ENCODE measurements at regions not wholly inside any gene's neighbourhood (a gene's known extent, or its start where the extent isn't known, plus 50 kb on each side); places are given as distances from the start of the nearest gene placed in this dataset.

DNA sequence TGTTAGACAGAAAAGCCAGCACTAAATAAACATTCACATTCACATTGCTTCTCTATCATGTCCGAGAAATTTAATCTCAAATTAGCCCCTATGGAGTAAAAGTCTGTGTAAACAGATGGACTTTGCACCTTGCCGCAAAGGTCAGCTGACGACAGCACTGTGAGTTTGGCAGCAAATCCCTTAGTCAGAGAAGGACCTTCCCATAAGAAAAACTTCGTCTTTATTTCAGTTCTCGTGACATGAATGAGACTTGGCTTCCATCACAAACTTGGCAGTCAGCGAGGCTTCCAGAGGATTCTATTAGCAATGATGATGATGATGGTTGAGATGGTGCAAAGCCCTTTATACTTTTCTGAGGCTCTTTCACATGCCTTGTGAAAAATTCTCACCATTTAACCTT, 133.7 kb upstream of the IFNGR1 start:
- H3K27me3 Mint-ChIP-seq = no peaks in the 10 kb centered on the region
- H3K27ac Mint-ChIP-seq = no peak overlapping the region
- no peak overlapping the region for H3K4me3 Mint-ChIP-seq
- H3K4me1 Mint-ChIP-seq (ENCODE audit: low read depth) = peaks cover 15% of the 10 kb centered on the region
- H3K9me3 Mint-ChIP-seq = no peaks in the 10 kb centered on the region
- H3K36me3 Mint-ChIP-seq (ENCODE audit: low read depth) = no peaks in the 10 kb centered on the region

DNA sequence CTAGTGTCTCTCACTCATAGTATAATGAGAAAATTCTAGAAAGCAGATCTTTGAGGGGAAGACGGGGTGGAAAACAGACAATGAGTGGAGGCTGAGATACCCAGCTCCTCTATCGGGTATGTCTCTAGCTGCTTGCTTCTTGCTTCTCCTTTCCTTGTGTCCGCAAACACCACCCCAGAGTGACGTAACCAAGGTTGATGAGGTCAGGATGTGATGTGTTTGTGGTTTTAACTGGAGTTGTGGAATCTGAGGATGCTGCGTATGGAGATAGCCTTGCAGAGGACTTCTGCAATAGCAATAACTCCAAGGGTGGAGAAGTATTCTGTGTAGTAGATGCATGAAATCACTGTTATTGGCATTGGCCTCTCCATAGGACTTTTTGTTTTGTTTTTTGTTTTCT, 132.7 kb upstream of the IFNGR1 start:
- H3K4me3 Mint-ChIP-seq = no peak overlapping the region
- no peaks in the 10 kb centered on the region for H3K9me3 Mint-ChIP-seq
- H3K27me3 Mint-ChIP-seq = no peaks in the 10 kb centered on the region
- peaks cover 15% of the 10 kb centered on the region for H3K4me1 Mint-ChIP-seq (ENCODE audit: low read depth)
- no peaks in the 10 kb centered on the region for H3K36me3 Mint-ChIP-seq (ENCODE audit: low read depth)
- H3K27ac Mint-ChIP-seq = no peak overlapping the region

DNA sequence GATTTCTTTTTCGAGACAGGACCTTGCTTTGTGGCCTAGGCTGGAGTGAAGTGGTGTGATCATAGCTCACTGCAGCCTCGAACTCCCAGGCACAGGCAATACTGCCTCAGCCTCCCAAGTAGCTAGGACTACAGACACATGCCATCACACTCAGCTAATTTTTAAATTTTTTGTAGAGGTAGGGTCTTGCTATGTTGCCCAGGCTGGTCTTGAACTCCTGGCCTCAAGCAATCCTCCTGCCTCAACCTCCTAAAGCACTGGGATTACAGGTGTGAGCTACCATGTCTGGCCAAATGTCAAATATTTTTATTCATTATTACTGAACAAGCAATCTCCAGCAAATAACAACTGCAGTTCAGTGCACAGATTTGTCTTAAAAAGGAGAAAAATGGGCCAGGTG, 131.7 kb upstream of the IFNGR1 start:
- no peaks in the 10 kb centered on the region for H3K9me3 Mint-ChIP-seq
- no peaks in the 10 kb centered on the region for H3K36me3 Mint-ChIP-seq (ENCODE audit: low read depth)
- no peak overlapping the region for H3K27ac Mint-ChIP-seq
- no peaks in the 10 kb centered on the region for H3K27me3 Mint-ChIP-seq
- H3K4me1 Mint-ChIP-seq (ENCODE audit: low read depth) = peaks cover 15% of the 10 kb centered on the region
- no peak overlapping the region for H3K4me3 Mint-ChIP-seq

DNA sequence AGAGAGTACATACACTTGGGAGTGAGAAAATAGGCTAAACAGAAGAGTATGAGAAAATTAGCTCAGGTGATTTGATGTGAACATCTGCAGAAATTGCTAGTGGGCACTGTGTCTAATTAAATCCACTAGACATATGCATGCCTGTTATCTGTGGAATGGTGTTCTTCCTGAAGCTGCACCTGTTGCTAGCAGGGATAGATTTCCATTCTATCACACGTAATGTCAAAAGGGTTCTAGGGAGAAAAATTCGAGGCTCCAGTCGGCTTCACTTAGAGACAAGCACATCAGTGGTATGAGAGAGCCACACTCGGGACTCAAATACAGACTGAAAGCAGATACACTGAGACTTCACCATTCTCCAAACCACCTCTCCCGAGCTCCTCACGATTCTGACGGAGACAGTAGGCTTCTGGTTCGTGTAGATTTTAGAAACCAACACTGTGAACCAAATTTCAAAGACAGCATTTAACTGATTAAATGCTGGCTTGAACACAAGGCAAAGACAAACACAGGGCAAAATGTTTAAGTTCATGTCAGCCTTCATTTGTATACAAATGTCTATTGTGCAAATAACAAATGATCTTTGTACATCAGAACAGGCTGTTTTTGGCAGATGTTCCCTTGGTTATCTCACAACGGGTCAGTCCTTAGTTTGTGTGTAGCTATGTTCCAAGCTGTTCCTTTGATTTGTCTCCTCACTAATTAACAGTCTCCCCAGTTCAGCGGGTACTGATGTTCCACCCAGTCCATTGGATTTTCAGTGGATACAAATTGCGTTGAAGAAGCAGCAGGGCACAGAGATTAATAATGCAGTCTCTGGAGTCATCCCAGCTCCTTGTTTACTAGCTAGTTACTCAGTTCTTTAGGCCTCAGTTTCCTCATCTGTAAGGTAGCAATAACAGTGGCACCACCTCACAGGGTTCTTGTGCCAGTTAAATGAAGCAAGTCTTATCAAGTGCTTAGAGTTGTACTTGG, 131.0 kb upstream of the IFNGR1 start:
- Mint-ChIP-seq H3K27ac (no peak overlapping the region), H3K9me3 (no peaks in the 10 kb centered on the region), H3K27me3 (no peaks in the 10 kb centered on the region)

DNA sequence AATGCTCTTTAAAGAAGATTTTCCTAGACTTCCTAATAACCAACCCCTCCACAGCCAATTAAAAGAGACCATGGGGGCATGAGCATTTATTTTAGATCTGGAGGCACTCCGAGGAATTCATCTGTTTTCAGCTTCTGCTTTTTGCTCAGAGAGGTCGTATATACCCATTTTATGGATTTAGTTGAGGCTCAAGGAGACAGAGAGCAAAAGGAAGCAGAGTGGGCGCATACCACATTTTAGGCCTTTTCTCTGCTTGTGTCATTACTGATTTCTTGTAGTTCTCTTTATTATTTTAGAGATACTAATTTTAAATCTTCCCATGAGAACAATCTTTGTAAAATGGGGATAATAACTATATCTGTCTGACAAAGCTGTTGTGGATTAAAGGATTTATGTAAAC, 129.6 kb upstream of the IFNGR1 start:
- Mint-ChIP-seq H3K27me3 (no peaks in the 10 kb centered on the region), H3K4me3 (no peak overlapping the region), H3K9me3 (no peaks in the 10 kb centered on the region), H3K36me3 (ENCODE audit: low read depth) (no peaks in the 10 kb centered on the region), H3K27ac (no peak overlapping the region), H3K4me1 (ENCODE audit: low read depth) (peaks cover 10% of the 10 kb centered on the region)

More for the DNA sequence above, 131.0 kb upstream of the IFNGR1 start:
- Mint-ChIP-seq H3K4me3 (no peak overlapping the region), H3K4me1 (ENCODE audit: low read depth) (peaks cover 15% of the 10 kb centered on the region), H3K36me3 (ENCODE audit: low read depth) (no peaks in the 10 kb centered on the region)

DNA sequence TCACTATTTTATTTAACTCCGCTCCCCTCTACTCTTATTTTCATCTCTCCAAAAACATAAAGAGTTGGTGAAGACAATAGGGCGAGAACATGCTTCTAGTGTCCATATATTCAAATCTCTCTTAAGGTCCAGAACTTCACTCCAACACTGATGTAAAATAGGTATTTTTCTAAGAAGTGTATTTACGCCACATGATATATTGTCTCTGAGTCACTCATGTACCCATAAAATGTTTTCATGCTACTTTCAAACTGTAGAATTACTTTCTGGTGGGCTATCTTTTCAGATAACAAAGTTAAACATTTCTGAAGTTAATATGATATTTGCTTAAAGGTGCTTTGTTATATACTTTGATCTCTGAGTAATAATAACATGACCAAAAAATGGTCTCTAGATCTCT, 124.1 kb upstream of the IFNGR1 start:
- Mint-ChIP-seq H3K4me1 (ENCODE audit: low read depth) (peaks cover 14% of the 10 kb centered on the region), H3K4me3 (peak overlapping the region; percentile 76), H3K27ac (no peak overlapping the region), H3K9me3 (no peaks in the 10 kb centered on the region), H3K27me3 (no peaks in the 10 kb centered on the region), H3K36me3 (ENCODE audit: low read depth) (no peaks in the 10 kb centered on the region)

DNA sequence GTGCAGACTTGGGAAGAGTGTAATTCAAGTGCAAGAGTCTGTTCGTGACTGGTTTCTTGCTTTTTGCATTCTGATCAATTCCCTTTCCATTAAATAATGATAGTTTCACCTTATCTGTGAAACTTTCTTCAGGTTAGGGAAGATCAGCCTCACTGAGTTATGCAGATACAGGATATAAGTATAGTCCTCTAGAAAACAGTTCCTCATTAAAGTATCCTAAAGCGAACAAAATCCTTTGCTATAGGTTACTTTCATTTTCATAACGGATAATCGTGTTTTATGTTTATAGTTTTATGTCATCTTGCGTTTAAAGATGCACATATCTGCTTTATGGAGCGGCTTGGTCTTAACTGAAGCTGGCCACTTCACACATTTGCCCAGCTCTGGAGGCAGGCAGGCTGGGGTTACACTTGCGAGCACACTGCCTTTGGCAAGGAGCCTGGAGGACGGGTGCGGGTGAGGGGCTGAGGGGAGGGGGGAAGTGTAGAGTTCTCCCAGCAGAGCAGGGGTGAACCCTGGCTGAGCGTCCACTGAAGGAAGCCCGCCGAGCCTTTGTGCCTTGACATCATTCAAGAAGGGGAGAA, 123.5 kb upstream of the IFNGR1 start:
- Mint-ChIP-seq H3K4me3 (peak overlapping the region; percentile 76), H3K4me1 (ENCODE audit: low read depth) (peaks cover 14% of the 10 kb centered on the region), H3K9me3 (no peaks in the 10 kb centered on the region), H3K27ac (peak overlapping the region; percentile 49), H3K27me3 (no peaks in the 10 kb centered on the region), H3K36me3 (ENCODE audit: low read depth) (no peaks in the 10 kb centered on the region)

DNA sequence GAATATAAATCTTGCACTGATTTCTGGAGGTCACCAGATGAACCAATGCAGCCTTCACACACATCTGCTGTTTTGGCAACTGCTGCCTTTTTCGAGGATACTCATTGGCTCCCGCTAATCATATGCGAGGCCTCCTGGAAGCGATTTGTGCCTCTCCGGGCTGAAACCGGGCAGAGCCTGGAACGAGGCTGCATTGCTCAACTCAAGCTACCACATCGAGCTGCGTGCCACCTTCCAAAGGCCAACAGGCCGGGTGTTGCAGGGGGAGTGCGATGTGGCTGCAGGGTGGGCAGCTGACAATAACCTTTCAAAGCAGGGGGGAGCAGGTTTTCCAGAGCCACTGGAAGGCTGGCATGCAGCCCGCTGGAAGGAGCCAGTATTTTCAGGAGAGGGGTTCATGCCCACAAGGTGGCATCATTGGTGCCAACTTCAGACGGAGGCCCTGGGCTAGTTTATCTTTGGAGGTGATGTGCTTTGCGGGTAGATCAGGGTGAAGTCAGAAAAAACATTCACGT, 122.6 kb upstream of the IFNGR1 start:
- no peaks in the 10 kb centered on the region for H3K9me3 Mint-ChIP-seq
- no peaks in the 10 kb centered on the region for H3K36me3 Mint-ChIP-seq (ENCODE audit: low read depth)
- H3K4me1 Mint-ChIP-seq (ENCODE audit: low read depth) = peaks cover 14% of the 10 kb centered on the region
- H3K27ac Mint-ChIP-seq = no peak overlapping the region
- H3K4me3 Mint-ChIP-seq = peak overlapping the region; percentile 76
- no peaks in the 10 kb centered on the region for H3K27me3 Mint-ChIP-seq

DNA sequence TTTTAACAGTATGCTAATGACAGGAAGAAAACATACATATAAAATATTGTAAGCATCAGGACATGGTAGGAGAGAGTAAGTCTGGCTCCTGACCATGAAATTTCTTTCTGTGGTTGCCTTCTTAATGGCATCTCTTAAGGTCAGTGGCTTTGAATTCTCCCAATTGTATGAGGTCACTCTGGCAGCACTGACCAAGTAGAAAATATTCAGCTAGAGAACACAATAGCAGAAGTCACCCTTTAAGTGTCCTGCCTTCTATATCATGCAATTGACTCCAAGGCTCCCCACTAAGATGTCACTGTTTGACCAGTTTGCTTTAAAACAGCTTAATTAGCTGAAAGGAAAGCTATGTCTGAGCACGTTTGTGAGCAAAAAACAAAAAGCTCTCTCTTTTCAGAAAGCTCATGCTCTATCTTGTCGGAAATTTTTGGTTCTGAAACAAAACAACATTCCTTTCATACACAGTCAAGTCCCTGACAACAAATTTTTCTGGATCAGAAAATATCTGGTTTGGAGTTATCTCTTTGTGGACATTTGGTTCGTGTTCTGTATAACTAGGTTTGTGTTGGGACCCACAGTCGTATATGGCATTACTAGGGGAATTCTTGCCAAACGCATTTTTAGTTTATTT, 120.9 kb upstream of the IFNGR1 start:
- Mint-ChIP-seq H3K4me1 (ENCODE audit: low read depth) (peaks cover 14% of the 10 kb centered on the region), H3K4me3 (no peak overlapping the region), H3K27ac (no peak overlapping the region), H3K36me3 (ENCODE audit: low read depth) (no peaks in the 10 kb centered on the region), H3K9me3 (no peaks in the 10 kb centered on the region), H3K27me3 (no peaks in the 10 kb centered on the region)

DNA sequence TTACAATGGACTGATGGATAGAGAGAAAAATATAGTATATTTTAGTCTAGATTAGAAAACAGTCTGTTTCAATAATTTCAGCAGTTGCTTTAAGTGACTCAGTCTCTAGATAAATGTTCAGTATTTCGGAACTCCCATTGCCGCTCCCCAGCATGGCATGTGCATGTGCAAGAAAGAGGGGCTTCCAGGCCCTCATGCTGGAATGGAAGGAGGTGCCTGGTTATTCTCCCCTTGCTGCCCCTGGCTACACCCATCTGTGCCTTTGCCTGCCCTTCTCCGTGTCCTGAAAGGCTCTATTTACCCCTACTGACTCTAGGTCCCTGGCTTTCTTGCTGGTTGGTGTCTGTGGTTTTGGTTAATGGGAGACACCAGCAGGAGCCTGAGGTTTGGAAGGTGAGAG, 115.7 kb upstream of the IFNGR1 start:
- Mint-ChIP-seq H3K9me3 (no peaks in the 10 kb centered on the region), H3K4me3 (no peak overlapping the region), H3K36me3 (ENCODE audit: low read depth) (no peaks in the 10 kb centered on the region), H3K4me1 (ENCODE audit: low read depth) (no peaks in the 10 kb centered on the region), H3K27ac (no peak overlapping the region), H3K27me3 (peaks cover 7% of the 10 kb centered on the region)

DNA sequence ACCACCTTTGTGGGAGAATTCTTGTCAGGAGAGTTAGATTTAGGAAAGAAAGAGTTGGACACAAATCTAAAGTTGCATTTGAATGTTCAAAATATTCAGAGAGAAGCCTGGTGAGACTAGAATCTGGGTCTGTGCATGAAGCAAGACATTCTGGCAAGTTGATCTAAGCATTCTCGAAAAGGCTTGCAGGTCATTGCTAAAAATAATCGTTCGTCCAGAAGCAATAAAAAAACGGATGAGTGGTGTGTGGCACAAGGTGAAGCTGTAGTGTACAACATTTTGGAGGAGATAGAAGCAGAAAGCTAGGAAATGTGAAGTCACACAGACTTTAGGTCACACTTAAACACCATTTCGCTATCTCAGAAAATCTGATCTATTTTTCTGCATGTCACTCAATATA, 114.9 kb upstream of the IFNGR1 start:
- Mint-ChIP-seq H3K4me1 (ENCODE audit: low read depth) (no peaks in the 10 kb centered on the region), H3K4me3 (no peak overlapping the region), H3K36me3 (ENCODE audit: low read depth) (no peaks in the 10 kb centered on the region), H3K27me3 (peaks cover 7% of the 10 kb centered on the region), H3K9me3 (no peaks in the 10 kb centered on the region), H3K27ac (no peak overlapping the region)

DNA sequence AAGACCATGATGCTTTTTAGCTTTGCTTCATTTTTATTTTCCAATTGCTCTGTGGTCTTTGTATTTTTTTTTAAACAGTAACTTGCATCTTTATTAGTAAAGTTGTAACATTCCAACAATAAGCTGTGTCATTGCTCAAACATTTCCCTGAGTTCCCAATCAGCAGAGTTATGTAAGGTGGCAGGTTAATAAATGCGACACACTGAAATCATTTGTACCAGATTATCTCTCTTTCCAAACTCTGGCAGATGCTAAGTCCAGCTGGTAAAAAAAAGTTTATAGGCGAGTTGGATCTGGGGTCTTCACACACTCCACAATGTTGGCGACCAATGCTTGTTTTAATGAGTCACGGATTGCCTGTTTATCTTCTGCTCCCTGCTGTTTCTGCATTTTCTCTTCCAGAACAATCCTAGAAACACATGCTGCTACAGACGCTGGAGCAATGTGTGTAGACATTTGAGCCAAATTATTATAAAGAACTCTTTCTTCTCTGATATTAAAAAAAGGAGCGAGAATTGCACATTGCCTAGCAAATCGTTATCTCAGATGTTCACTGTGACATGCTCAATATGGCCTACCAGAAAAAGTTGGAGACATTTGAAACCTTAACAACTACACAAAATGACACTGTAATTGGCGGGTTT, 113.6 kb upstream of the IFNGR1 start:
- no peaks in the 10 kb centered on the region for H3K9me3 Mint-ChIP-seq
- H3K27me3 Mint-ChIP-seq = peaks cover 7% of the 10 kb centered on the region
- H3K27ac Mint-ChIP-seq = no peak overlapping the region
- no peaks in the 10 kb centered on the region for H3K36me3 Mint-ChIP-seq (ENCODE audit: low read depth)
- no peaks in the 10 kb centered on the region for H3K4me1 Mint-ChIP-seq (ENCODE audit: low read depth)
- H3K4me3 Mint-ChIP-seq = no peak overlapping the region

DNA sequence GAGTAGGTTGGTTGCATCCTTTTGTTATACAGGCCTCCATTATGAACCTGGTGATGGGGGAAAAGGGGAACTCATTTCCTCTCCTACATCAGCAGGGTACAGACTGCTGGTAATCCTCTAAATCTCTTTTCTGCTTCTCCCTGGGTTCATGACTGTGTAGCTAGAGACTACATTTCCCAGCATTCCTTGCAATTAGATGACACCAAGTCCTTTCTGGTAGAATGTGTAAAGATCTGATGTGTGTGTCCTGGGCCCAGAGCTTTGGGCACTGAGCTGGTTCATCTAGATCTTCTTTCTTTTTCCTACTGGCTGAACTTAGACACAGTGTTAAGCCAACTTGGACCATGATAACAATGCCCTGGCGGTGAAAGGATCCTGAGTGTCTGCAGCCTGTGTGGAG, 104.7 kb upstream of the IFNGR1 start:
- H3K9me3 Mint-ChIP-seq = no peaks in the 10 kb centered on the region
- no peaks in the 10 kb centered on the region for H3K4me1 Mint-ChIP-seq (ENCODE audit: low read depth)
- H3K36me3 Mint-ChIP-seq (ENCODE audit: low read depth) = no peaks in the 10 kb centered on the region
- no peak overlapping the region for H3K27ac Mint-ChIP-seq
- H3K4me3 Mint-ChIP-seq = no peak overlapping the region
- H3K27me3 Mint-ChIP-seq = no peaks in the 10 kb centered on the region

DNA sequence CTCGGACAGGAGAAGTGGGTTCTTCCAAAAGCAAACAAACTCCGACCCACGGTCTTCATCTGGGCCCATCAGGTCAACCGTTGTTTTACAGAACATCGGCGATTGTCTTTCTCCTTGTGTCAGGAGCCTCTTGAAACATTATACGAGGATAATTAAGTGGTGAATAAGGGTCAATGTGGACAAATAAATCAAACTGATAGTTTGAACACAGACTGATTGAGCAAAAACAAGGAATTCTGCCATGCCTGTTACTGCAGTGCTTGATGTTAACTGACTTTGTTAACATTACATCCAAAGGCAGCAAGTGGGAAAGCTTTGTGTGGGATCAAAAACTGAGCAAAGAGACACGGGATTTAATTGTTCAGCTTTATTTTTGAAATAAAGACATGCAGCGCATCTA, 101.1 kb upstream of the IFNGR1 start:
- no peaks in the 10 kb centered on the region for H3K27me3 Mint-ChIP-seq
- H3K4me3 Mint-ChIP-seq = no peak overlapping the region
- no peaks in the 10 kb centered on the region for H3K4me1 Mint-ChIP-seq (ENCODE audit: low read depth)
- H3K9me3 Mint-ChIP-seq = no peaks in the 10 kb centered on the region
- no peak overlapping the region for H3K27ac Mint-ChIP-seq
- no peaks in the 10 kb centered on the region for H3K36me3 Mint-ChIP-seq (ENCODE audit: low read depth)

DNA sequence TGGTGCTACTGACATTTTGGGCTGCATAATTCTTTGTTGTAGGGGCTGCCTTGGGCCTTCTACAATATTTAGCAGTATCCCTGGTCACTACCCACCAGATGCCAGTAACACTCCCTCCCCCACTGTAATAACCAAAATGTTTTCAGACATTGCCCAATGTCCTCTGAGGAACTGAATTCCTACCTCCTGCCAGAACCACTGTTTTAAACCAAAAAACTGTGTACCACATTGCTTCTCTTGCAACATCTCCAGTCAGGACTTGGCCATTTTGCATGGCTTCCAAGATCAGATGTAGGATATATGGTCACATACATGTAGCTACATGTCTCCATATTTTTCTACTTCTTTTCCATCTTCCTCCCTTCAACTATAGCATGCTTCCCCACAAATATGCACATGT, 97.4 kb upstream of the IFNGR1 start:
- Mint-ChIP-seq H3K27ac (no peak overlapping the region), H3K4me1 (ENCODE audit: low read depth) (no peaks in the 10 kb centered on the region), H3K27me3 (no peaks in the 10 kb centered on the region), H3K9me3 (no peaks in the 10 kb centered on the region), H3K4me3 (no peak overlapping the region), H3K36me3 (ENCODE audit: low read depth) (no peaks in the 10 kb centered on the region)
